Loucy (cell line): ENCODE measurements at regions not wholly inside any gene's neighbourhood (a gene's known extent, or its start where the extent isn't known, plus 50 kb on each side); places are given as distances from the start of the nearest gene placed in this dataset.

Experiments used
- H2AFZ ChIP-seq: fragments of 200-600 bp; sonication (generic); 2 replicates; pipeline ENCODE4 v1.6.0; 2016; ENCODE audit warnings: antibody characterized with exemption, mild to moderate bottlenecking, low read length, moderate library complexity
- H3F3A ChIP-seq: fragments of 200-600 bp; 2 replicates; pipeline ENCODE4 v1.6.0; 2016; ENCODE audit warnings: antibody characterized with exemption, low read depth, mild to moderate bottlenecking
- H3K27me3 ChIP-seq: fragments of 200-600 bp; sonication (generic); 2 replicates; pipeline ENCODE4 v1.6.1; 2014; ENCODE audit warnings: low read length, mild to moderate bottlenecking; ENCODE audit not compliant: insufficient read depth, poor library complexity, severe bottlenecking
- H3K36me3 ChIP-seq: fragments of 200-600 bp; sonication (generic); 2 replicates; pipeline ENCODE4 v1.6.1; 2016; ENCODE audit warnings: low read length; ENCODE audit not compliant: insufficient read depth
- H3K4me1 ChIP-seq: fragments of 200-600 bp; sonication (generic); 2 replicates; pipeline ENCODE4 v1.5.1; 2014; ENCODE audit warnings: low read length, mild to moderate bottlenecking; ENCODE audit not compliant: insufficient read depth, poor library complexity, severe bottlenecking
- H3K4me2 ChIP-seq: fragments of 200-600 bp; sonication (generic); 2 replicates; pipeline ENCODE4 v1.6.0; 2014; ENCODE audit warnings: antibody characterized with exemption, low read length, low read depth, mild to moderate bottlenecking; ENCODE audit not compliant: poor library complexity, severe bottlenecking
- H3K4me3 ChIP-seq: fragments of 200-600 bp; sonication (generic); 2 replicates; pipeline ENCODE4 v1.5.1; 2014; ENCODE audit warnings: low read length, mild to moderate bottlenecking, mixed read lengths; ENCODE audit not compliant: poor library complexity, severe bottlenecking
- H3K79me2 ChIP-seq: fragments of 200-600 bp; sonication (generic); 2 replicates; pipeline ENCODE4 v1.6.1; 2014; ENCODE audit warnings: low read length; ENCODE audit not compliant: insufficient read depth
- H3K9ac ChIP-seq: fragments of 200-600 bp; sonication (generic); 2 replicates; pipeline ENCODE4 v1.6.0; 2014; ENCODE audit warnings: mild to moderate bottlenecking, low read depth, low read length, moderate library complexity; ENCODE audit not compliant: poor library complexity, severe bottlenecking
- H3K9me2 ChIP-seq: fragments of 200-600 bp; sonication (generic); replicated peaks from 2 replicates; pipeline ENCODE4 v1.6.1; 2016; ENCODE audit warnings: low read depth, low read length, mixed read lengths
- H3K9me3 ChIP-seq: fragments of 200-600 bp; sonication (generic); 2 replicates; pipeline ENCODE4 v1.6.1; 2014; ENCODE audit warnings: mild to moderate bottlenecking, antibody characterized with exemption, low read length, low read depth; ENCODE audit not compliant: insufficient read depth
- H4K20me1 ChIP-seq: fragments of 200-600 bp; sonication (generic); 2 replicates; pipeline ENCODE4 v1.6.0; 2014; ENCODE audit warnings: antibody characterized with exemption, low read length, mild to moderate bottlenecking; ENCODE audit not compliant: insufficient read depth, poor library complexity, severe bottlenecking
- EZH2phosphoT487 ChIP-seq: fragments of 200-600 bp; IDR thresholded peaks from 2 replicates; pipeline ENCODE4 v1.6.1; 2018; ENCODE audit warnings: antibody characterized with exemption, mild to moderate bottlenecking, moderate library complexity, borderline replicate concordance
- TF ChIP-seq, protein P1 (sequence below): fragments of 200-600 bp; sonication (generic); conservative IDR thresholded peaks from 2 replicates; pipeline ENCODE4 v1.5.1; 2014; ENCODE audit warnings: mild to moderate bottlenecking, antibody characterized with exemption, low read length

DNA sequence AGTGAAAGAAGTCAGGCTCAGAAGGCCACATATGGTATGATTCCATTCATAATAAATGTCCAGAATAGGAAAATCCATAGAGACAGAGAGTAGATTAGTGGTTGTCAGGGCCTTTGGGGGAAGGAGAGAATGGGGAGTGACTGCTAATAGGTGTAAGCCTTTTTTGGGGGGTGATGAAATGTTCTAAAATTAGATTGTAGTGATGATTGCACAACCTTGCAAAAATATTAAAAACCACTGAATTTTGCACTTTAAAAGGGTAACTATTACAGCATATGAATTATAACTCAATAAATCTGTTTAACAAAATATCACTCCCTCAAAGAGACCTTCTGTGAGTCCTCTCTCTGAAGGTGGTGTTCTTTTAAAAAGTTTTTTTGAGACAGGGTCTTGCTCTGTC is 72.3 kb upstream of the GRK3 start:
- H3K27me3 ChIP-seq = no peaks in the 10 kb centered on the region

GRCh38 chr22:25492841-25493734 is 71.4 kb upstream of the GRK3 start:
- no peaks in the 10 kb centered on the region for H3F3A ChIP-seq
- H3K36me3 ChIP-seq = peaks cover 4% of the 10 kb centered on the region; the same call in 1 of the 2 replicates
- no peaks in the 10 kb centered on the region for H4K20me1 ChIP-seq
- no peak overlapping the region for H3K4me2 ChIP-seq
- no peak overlapping the region for H3K4me3 ChIP-seq
- no peaks in the 10 kb centered on the region for H3K9me2 ChIP-seq
- peaks cover 8% of the 10 kb centered on the region for H3K4me1 ChIP-seq
- TF ChIP-seq EZH2phosphoT487 = no peak
- TF ChIP-seq, protein P1, sequence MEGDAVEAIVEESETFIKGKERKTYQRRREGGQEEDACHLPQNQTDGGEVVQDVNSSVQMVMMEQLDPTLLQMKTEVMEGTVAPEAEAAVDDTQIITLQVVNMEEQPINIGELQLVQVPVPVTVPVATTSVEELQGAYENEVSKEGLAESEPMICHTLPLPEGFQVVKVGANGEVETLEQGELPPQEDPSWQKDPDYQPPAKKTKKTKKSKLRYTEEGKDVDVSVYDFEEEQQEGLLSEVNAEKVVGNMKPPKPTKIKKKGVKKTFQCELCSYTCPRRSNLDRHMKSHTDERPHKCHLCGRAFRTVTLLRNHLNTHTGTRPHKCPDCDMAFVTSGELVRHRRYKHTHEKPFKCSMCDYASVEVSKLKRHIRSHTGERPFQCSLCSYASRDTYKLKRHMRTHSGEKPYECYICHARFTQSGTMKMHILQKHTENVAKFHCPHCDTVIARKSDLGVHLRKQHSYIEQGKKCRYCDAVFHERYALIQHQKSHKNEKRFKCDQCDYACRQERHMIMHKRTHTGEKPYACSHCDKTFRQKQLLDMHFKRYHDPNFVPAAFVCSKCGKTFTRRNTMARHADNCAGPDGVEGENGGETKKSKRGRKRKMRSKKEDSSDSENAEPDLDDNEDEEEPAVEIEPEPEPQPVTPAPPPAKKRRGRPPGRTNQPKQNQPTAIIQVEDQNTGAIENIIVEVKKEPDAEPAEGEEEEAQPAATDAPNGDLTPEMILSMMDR = no peak
- no peak overlapping the region for H3K9ac ChIP-seq
- no peaks in the 10 kb centered on the region for H3K9me3 ChIP-seq
- no peaks in the 10 kb centered on the region for H3K79me2 ChIP-seq
- H2AFZ ChIP-seq = no peak overlapping the region
- H3K27me3 ChIP-seq = no peaks in the 10 kb centered on the region

More for the DNA sequence above, 72.3 kb upstream of the GRK3 start:
- TF ChIP-seq, protein P1 = no peak
- no peak for TF ChIP-seq EZH2phosphoT487
- Histone ChIP-seq H3K9me2 (no peaks in the 10 kb centered on the region), H3K9ac (no peak overlapping the region), H4K20me1 (no peaks in the 10 kb centered on the region), H3K4me2 (no peak overlapping the region), H2AFZ (no peak overlapping the region), H3K36me3 (peaks cover 4% of the 10 kb centered on the region; the same call in 1 of the 2 replicates), H3K4me3 (no peak overlapping the region), H3K79me2 (no peaks in the 10 kb centered on the region), H3K4me1 (peaks cover 8% of the 10 kb centered on the region), H3K9me3 (no peaks in the 10 kb centered on the region), H3F3A (no peaks in the 10 kb centered on the region)

DNA sequence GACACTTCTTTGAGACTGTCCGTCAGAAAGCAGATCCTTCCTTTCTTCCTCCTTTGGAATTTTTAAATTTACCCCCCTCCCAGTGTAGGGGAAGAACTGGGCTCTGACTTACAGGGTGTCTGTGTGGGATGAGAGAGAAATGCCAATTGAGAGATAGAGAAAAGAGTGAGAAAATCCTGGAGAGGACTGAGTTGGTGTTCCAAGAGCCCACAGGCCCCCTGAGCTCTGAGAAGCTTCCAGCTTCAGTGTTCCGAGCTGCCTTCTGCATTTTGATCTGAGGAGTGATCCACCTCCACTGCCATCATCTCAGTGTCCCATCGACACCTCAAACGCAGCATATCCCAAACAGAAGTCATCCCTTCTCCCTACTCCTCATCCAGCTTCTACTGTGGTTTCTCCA is 70.7 kb upstream of the GRK3 start:
- Histone ChIP-seq H3K4me1 (peaks cover 8% of the 10 kb centered on the region), H3K9me2 (no peaks in the 10 kb centered on the region), H3K27me3 (no peaks in the 10 kb centered on the region), H4K20me1 (no peaks in the 10 kb centered on the region), H3K9ac (no peak overlapping the region), H3K4me2 (no peak overlapping the region), H3K79me2 (no peaks in the 10 kb centered on the region), H3K4me3 (no peak overlapping the region), H2AFZ (no peak overlapping the region), H3F3A (no peaks in the 10 kb centered on the region), H3K9me3 (no peaks in the 10 kb centered on the region), H3K36me3 (peaks cover 4% of the 10 kb centered on the region; the same call in 1 of the 2 replicates)
- TF ChIP-seq EZH2phosphoT487 = no peak
- TF ChIP-seq, protein P1 = no peak
